AG09319 (cell line): ENCODE measurements at regions not wholly inside any gene's neighbourhood (a gene's known extent, or its start where the extent isn't known, plus 50 kb on each side); places are given as distances from the start of the nearest gene placed in this dataset.
A peak's percentile ranks its signal among the peaks of the same experiment; 100 is the strongest.

ENCODE experiments used
- DNase-seq: peaks from one replicate; pipeline ENCODE4 v3.0.0-alpha.2; 2010; ENCODE audit warnings: low read depth; ENCODE audit errors: extremely low read depth
- CTCF ChIP-seq: IDR thresholded peaks from 2 replicates; pipeline ENCODE4 v1.5.1; 2011; ENCODE audit warnings: low read depth, mild to moderate bottlenecking, inconsistent platforms, low read length, moderate library complexity

GRCh38 chrX:45751156-45751555 is 550.5 kb upstream of the DIPK2B start:
- DNase-seq, result no peak
- no peak for TF ChIP-seq CTCF

GRCh38 chrX:45750639-45751038 is 550.0 kb upstream of the DIPK2B start:
- no peak for TF ChIP-seq CTCF
- no peak for DNase-seq

- DNase-seq, result no peak
- peak; percentile 44 for TF ChIP-seq CTCF
These were observed 548.7 kb upstream of the DIPK2B start for GRCh38 chrX:45749375-45749774.

- no peak for TF ChIP-seq CTCF
- no peak for DNase-seq
These were observed 547.7 kb upstream of the DIPK2B start for GRCh38 chrX:45748369-45748774.

- DNase-seq, result no peak
- TF ChIP-seq CTCF, result no peak
These were observed 547.2 kb upstream of the DIPK2B start for GRCh38 chrX:45747905-45748304.

GRCh38 chrX:45745479-45745878 is 544.8 kb upstream of the DIPK2B start:
- no peak for TF ChIP-seq CTCF
- DNase-seq, result no peak

GRCh38 chrX:45743906-45744625 is 543.4 kb upstream of the DIPK2B start:
- DNase-seq, result no peak
- TF ChIP-seq CTCF, result no peak
